ENCODE measurements at regions not wholly inside any gene's neighbourhood (a gene's known extent, or its start where the extent isn't known, plus 50 kb on each side); places are given as distances from the start of the nearest gene placed in this dataset.
A peak's percentile ranks its signal among the peaks of the same experiment; 100 is the strongest.
"Not testable (repeated sequence)": the region's sequence is repeated elsewhere in the genome, so short reads cannot be mapped to it uniquely, and the experiment has no call there.

DNA sequence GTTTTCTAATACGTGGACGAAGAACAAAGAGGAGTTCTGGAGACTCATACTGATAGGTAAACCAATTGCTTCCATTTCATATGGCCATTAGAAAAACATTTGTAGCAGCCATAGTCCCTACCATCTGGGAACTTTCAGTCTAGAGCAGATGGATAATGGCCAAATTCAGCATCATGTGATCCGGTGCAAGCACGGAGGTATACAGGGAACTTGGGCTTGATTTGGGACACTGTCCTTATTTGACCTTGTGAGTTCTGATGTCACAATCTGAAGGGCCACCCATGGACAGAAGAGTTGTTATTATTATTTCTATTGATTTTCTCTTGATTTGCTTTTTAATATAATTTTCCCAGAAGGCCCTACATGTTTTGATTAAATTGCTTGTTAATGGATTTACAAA is 154.6 kb upstream of the ZNF267 start:
- Histone ChIP-seq H3K9me3 (ENCODE audit: control insufficient read depth in 4 of 4, insufficient read depth in 3 of 4, low read length in 3 of 4) (peaks cover 0 to 9% (median under 1%) of the 10 kb centered on the region in 4 donors), H3K9ac (ENCODE audit: insufficient read depth in 1 of 2, low read length in 2 of 2) (no peak overlapping the region), H3K4me3 (no peak overlapping the region), H3K36me3 (ENCODE audit: control insufficient read depth in 4 of 4, insufficient read depth in 4 of 4, low read length in 4 of 4) (peaks cover 0 to 6% (median 3%) of the 10 kb centered on the region in 4 donors), H3K4me1 (ENCODE audit: control insufficient read depth in 5 of 5, insufficient read depth in 5 of 5, low read length in 5 of 5) (peaks cover 6 to 24% (median 14%) of the 10 kb centered on the region in 5 donors), H3K27ac (ENCODE audit: low read depth in 1 of 2, low read length in 1 of 2) (no peak overlapping the region), H3K27me3 (ENCODE audit: control insufficient read depth in 3 of 3, insufficient read depth in 3 of 3, low read length in 2 of 3) (no peaks in the 10 kb centered on the region)
- no peak for ATAC-seq (ENCODE audit: insufficient read depth, low FRiP score)
- DNase-seq: peak in 1 of 3 donors; percentile 14
- no peak for TF ChIP-seq CTCF (IDR thresholded peaks at IDR 0.05; ENCODE audit: control extremely low read depth, extremely low read depth)
- WGBS, 2 donors: 83% methylated on average over 4 of the region's 4 CpGs

DNA sequence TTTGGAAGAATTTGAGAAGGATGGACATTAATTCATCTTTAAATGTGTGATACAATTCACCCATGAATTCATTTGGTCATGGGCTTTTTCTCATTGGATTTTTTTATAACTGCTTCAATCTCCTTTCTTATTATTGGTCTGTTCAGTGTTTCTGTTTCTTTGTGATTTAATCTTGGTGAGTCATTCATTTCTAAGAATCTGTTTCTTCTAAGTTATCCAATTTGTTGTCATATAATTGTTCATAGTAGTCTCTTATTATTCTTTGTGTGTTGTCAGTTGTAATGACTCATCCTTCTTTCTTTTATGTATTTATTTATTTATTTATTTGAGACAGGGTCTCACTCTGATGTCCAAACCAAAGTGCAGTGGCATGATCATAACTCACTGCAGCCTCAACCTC is 146.1 kb upstream of the ZNF267 start:
- no peak for TF ChIP-seq CTCF (IDR thresholded peaks at IDR 0.05; ENCODE audit: control extremely low read depth, extremely low read depth)
- DNase-seq: no peak
- Histone ChIP-seq H3K4me1 (ENCODE audit: control insufficient read depth in 5 of 5, insufficient read depth in 5 of 5, low read length in 5 of 5) (no peaks in the 10 kb centered on the region), H3K4me3 (no peak overlapping the region), H3K36me3 (ENCODE audit: control insufficient read depth in 4 of 4, insufficient read depth in 4 of 4, low read length in 4 of 4) (peaks cover 9 to 45% (median 26%) of the 10 kb centered on the region in 4 donors), H3K9ac (ENCODE audit: insufficient read depth in 1 of 2, low read length in 2 of 2) (no peak overlapping the region), H3K27ac (ENCODE audit: low read depth in 1 of 2, low read length in 1 of 2) (no peak overlapping the region), H3K27me3 (ENCODE audit: control insufficient read depth in 3 of 3, insufficient read depth in 3 of 3, low read length in 2 of 3) (no peaks in the 10 kb centered on the region), H3K9me3 (ENCODE audit: control insufficient read depth in 4 of 4, insufficient read depth in 3 of 4, low read length in 3 of 4) (peaks cover 4 to 11% (median 5%) of the 10 kb centered on the region in 4 donors)
- ATAC-seq (ENCODE audit: insufficient read depth, low FRiP score): no peak

GRCh38 chr16:31734265-31734664 is 139.3 kb upstream of the ZNF267 start:
- Histone ChIP-seq H3K4me1 (ENCODE audit: control insufficient read depth in 5 of 5, insufficient read depth in 5 of 5, low read length in 5 of 5) (no peaks in the 10 kb centered on the region), H3K9ac (ENCODE audit: insufficient read depth in 1 of 2, low read length in 2 of 2) (no peak overlapping the region), H3K4me3 (no peak overlapping the region), H3K27me3 (ENCODE audit: control insufficient read depth in 3 of 3, insufficient read depth in 3 of 3, low read length in 2 of 3) (no peaks in the 10 kb centered on the region), H3K9me3 (ENCODE audit: control insufficient read depth in 4 of 4, insufficient read depth in 3 of 4, low read length in 3 of 4) (peaks cover 1 to 26% (median 5%) of the 10 kb centered on the region in 4 donors), H3K27ac (ENCODE audit: low read depth in 1 of 2, low read length in 1 of 2) (no peak overlapping the region), H3K36me3 (ENCODE audit: control insufficient read depth in 4 of 4, insufficient read depth in 4 of 4, low read length in 4 of 4) (peaks cover 6 to 33% (median 20%) of the 10 kb centered on the region in 4 donors)
- DNase-seq (no peak), ATAC-seq (ENCODE audit: insufficient read depth, low FRiP score) (no peak)
- 98 to 100% methylated on average over 3 of the region's 3 CpGs for WGBS, 2 donors
- no peak for TF ChIP-seq CTCF (IDR thresholded peaks at IDR 0.05; ENCODE audit: control extremely low read depth, extremely low read depth)

DNA sequence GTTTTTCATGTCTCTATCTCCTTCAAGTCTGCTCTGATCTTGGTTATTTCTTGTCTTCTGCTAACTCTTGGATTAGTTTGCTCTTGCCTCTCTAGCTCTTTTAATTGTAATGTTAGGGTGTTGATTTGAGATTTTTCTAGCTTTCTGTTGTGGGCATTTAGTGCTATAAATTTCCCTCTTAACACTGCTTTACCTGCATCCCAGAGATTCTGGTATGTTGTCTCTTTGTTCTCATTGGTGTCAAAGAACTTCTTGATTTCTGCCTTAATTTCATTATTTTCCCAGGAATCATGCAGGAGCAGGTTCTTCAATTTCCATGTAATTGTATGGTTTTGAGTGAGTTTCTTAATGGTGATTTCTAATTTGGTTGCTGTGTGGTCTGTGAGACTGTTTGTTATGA is 128.5 kb upstream of the ZNF267 start:
- DNase-seq; H3K27me3 ChIP-seq (ENCODE audit: control insufficient read depth in 3 of 3, insufficient read depth in 3 of 3, low read length in 2 of 3); H3K4me3 ChIP-seq; H3K4me1 ChIP-seq (ENCODE audit: control insufficient read depth in 5 of 5, insufficient read depth in 5 of 5, low read length in 5 of 5); H3K9ac ChIP-seq (ENCODE audit: insufficient read depth in 1 of 2, low read length in 2 of 2); H3K27ac ChIP-seq (ENCODE audit: low read depth in 1 of 2, low read length in 1 of 2); ATAC-seq (ENCODE audit: insufficient read depth, low FRiP score): not testable (repeated sequence)
- H3K9me3 ChIP-seq (ENCODE audit: control insufficient read depth in 4 of 4, insufficient read depth in 3 of 4, low read length in 3 of 4): peaks cover 8 to 55% (median 31%) of the 10 kb centered on the region in 4 donors
- peaks cover 2 to 22% (median 16%) of the 10 kb centered on the region in 4 donors for H3K36me3 ChIP-seq (ENCODE audit: control insufficient read depth in 4 of 4, insufficient read depth in 4 of 4, low read length in 4 of 4)

Data from lung (tissue), 11 donors.